DND-41 (cell line): ENCODE measurements at regions not wholly inside any gene's neighbourhood (a gene's known extent, or its start where the extent isn't known, plus 50 kb on each side); places are given as distances from the start of the nearest gene placed in this dataset.

Experiments used
- CTCF ChIP-seq: IDR thresholded peaks from 2 replicates; pipeline ENCODE4 v1.5.1; 2012; ENCODE audit warnings: borderline replicate concordance, low read length, moderate library complexity, mild to moderate bottlenecking; ENCODE audit not compliant: poor library complexity, severe bottlenecking; ENCODE audit errors: extremely low read depth
- EZH2 ChIP-seq: IDR thresholded peaks from 3 replicates; pipeline ENCODE4 v1.6.1; 2012; ENCODE audit warnings: borderline replicate concordance, low read depth, mild to moderate bottlenecking, moderate library complexity, low read length, inconsistent platforms; ENCODE audit not compliant: severe bottlenecking

- TF ChIP-seq CTCF = no peak
- TF ChIP-seq EZH2 = no peak
Observed at GRCh38 chr14:48857366-48857765, 728.8 kb downstream of the RPS29 start.
